GM23338 (cell line): ENCODE measurements at regions not wholly inside any gene's neighbourhood (a gene's known extent, or its start where the extent isn't known, plus 50 kb on each side); places are given as distances from the start of the nearest gene placed in this dataset.

Experiments used
- ATAC-seq: fragments of 200-7000 bp; cut with Tn5 transposase; 3 replicates; pipeline ENCODE4 v1.9.1; 2020
- DNase-seq: peaks from one replicate; pipeline ENCODE4 v3.0.0-alpha.2; 2015; ENCODE audit warnings: low spot score
- H2AFZ ChIP-seq: fragments of 200-600 bp; sonication (generic); 2 replicates; pipeline ENCODE4 v1.8.0; 2016; ENCODE audit warnings: antibody characterized with exemption, mild to moderate bottlenecking, moderate library complexity
- H3F3A ChIP-seq: fragments of 200-600 bp; sonication (generic); replicated peaks from 2 replicates; pipeline ENCODE4 v1.8.0; 2017; ENCODE audit warnings: antibody characterized with exemption, mixed run types, low read depth
- H3K27ac ChIP-seq: fragments of 200-600 bp; sonication (generic); 2 replicates; pipeline ENCODE4 v1.6.1; 2016; ENCODE audit warnings: low read depth
- H3K27me3 ChIP-seq: fragments of 200-600 bp; sonication (generic); 2 replicates; pipeline ENCODE4 v1.8.0; 2016; ENCODE audit warnings: mild to moderate bottlenecking, mixed run types, moderate library complexity; ENCODE audit not compliant: insufficient read depth
- H3K36me3 ChIP-seq: fragments of 200-600 bp; sonication (generic); 2 replicates; pipeline ENCODE4 v1.8.0; 2016; ENCODE audit warnings: mild to moderate bottlenecking; ENCODE audit not compliant: insufficient read depth
- H3K4me1 ChIP-seq: fragments of 200-600 bp; sonication (generic); 2 replicates; pipeline ENCODE4 v1.8.0; 2016; ENCODE audit warnings: mild to moderate bottlenecking, moderate library complexity; ENCODE audit not compliant: insufficient read depth
- H3K4me2 ChIP-seq: fragments of 200-600 bp; sonication (generic); 2 replicates; pipeline ENCODE4 v1.7.1; 2017; ENCODE audit warnings: mixed run types
- H3K4me3 ChIP-seq: fragments of 200-600 bp; sonication (generic); 2 replicates; pipeline ENCODE4 v1.6.1; 2016; ENCODE audit warnings: mixed run types
- H3K79me2 ChIP-seq: fragments of 200-600 bp; sonication (generic); replicated peaks from 2 replicates; pipeline ENCODE4 v1.8.0; 2017; ENCODE audit warnings: mild to moderate bottlenecking; ENCODE audit not compliant: insufficient read depth
- H3K9me2 ChIP-seq: fragments of 200-600 bp; sonication (generic); 2 replicates; pipeline ENCODE4 v1.8.0; 2017; ENCODE audit not compliant: insufficient read depth
- H4K20me1 ChIP-seq: fragments of 200-600 bp; sonication (generic); replicated peaks from 2 replicates; pipeline ENCODE4 v1.8.0; 2017; ENCODE audit warnings: mild to moderate bottlenecking; ENCODE audit not compliant: insufficient read depth
- H3K27ac Mint-ChIP-seq: 2 replicates; pipeline ENCODE4 v1.8.0; 2020; ENCODE audit warnings: inconsistent platforms, mild to moderate bottlenecking, moderate library complexity, mixed read lengths
- H3K27me3 Mint-ChIP-seq: 3 replicates; pipeline ENCODE4 v1.8.0; 2022; ENCODE audit warnings: low read depth, mild to moderate bottlenecking, moderate library complexity, mixed read lengths, inconsistent platforms; ENCODE audit not compliant: insufficient read depth, poor library complexity
- H3K36me3 Mint-ChIP-seq: 3 replicates; pipeline ENCODE4 v1.8.0; 2021; ENCODE audit warnings: low read depth, mild to moderate bottlenecking, inconsistent platforms, moderate library complexity, mixed read lengths
- H3K4me1 Mint-ChIP-seq: 3 replicates; pipeline ENCODE4 v1.8.0; 2020; ENCODE audit warnings: mild to moderate bottlenecking, inconsistent platforms, mixed read lengths
- H3K4me3 Mint-ChIP-seq: 3 replicates; pipeline ENCODE4 v1.8.0; 2021; ENCODE audit warnings: moderate library complexity, mild to moderate bottlenecking, inconsistent platforms, mixed read lengths
- H3K9me3 Mint-ChIP-seq: 3 replicates; pipeline ENCODE4 v1.8.0; 2020; ENCODE audit warnings: moderate library complexity, mild to moderate bottlenecking, inconsistent platforms, mixed read lengths
- CREB1 ChIP-seq: fragments of 250-450 bp; sonication (Bioruptor Pico); IDR thresholded peaks from 2 replicates; pipeline ENCODE4 v1.5.0; 2020; ENCODE audit warnings: low read depth, mild to moderate bottlenecking, moderate library complexity
- CTCF ChIP-seq, 2 experiments: fragments of 200-600 bp in 1 of 2; sonication (generic) in 1 of 2; conservative IDR thresholded peaks; 2 replicates each; pipeline versions ENCODE4 v1.5.1 to v1.6.1; 2016 to 2017; ENCODE audit warnings: antibody characterized with exemption in 2 of 2, low read depth in 2 of 2, mild to moderate bottlenecking in 2 of 2, moderate library complexity in 1 of 2
- ETS1 ChIP-seq: IDR thresholded peaks from 2 replicates; pipeline ENCODE4 v1.6.1; 2016; ENCODE audit warnings: antibody characterized with exemption
- EZH2 ChIP-seq: fragments of 200-600 bp; sonication (generic); IDR thresholded peaks from one replicate; pipeline ENCODE4 v1.8.0; 2017; ENCODE audit warnings: antibody characterized with exemption, mild to moderate bottlenecking, low read depth; ENCODE audit not compliant: unreplicated experiment
- EZH2phosphoT487 ChIP-seq: fragments of 200-600 bp; sonication (generic); IDR thresholded peaks from one replicate; pipeline ENCODE4 v1.8.1; 2018; ENCODE audit warnings: antibody characterized with exemption; ENCODE audit not compliant: unreplicated experiment
- JUNB ChIP-seq: IDR thresholded peaks from one replicate; pipeline ENCODE4 v1.6.1; 2016; ENCODE audit warnings: antibody characterized with exemption; ENCODE audit not compliant: unreplicated experiment
- NANOG ChIP-seq: IDR thresholded peaks from 2 replicates; pipeline ENCODE4 v1.6.1; 2016; ENCODE audit warnings: antibody characterized with exemption, borderline replicate concordance
- REST ChIP-seq: IDR thresholded peaks from one replicate; pipeline ENCODE4 v1.6.1; 2018; ENCODE audit warnings: antibody characterized with exemption; ENCODE audit not compliant: unreplicated experiment
- STAT1 ChIP-seq: IDR thresholded peaks from one replicate; pipeline ENCODE4 v1.6.1; 2016; ENCODE audit warnings: antibody characterized with exemption; ENCODE audit not compliant: unreplicated experiment
- ZNF462 ChIP-seq: fragments of 250-450 bp; sonication (Bioruptor Pico); IDR thresholded peaks from 2 replicates; pipeline ENCODE4 v1.5.0; 2020; ENCODE audit warnings: mild to moderate bottlenecking, moderate library complexity

- no peak for TF ChIP-seq CTCF (conservative IDR thresholded peaks at IDR 0.05; ENCODE audit: low read depth in 2 of 2)
Observed at GRCh38 chr4:100834616-100835015, 316.8 kb upstream of the EMCN start (continued).

- Histone ChIP-seq H3K27me3 (no peaks in the 10 kb centered on the region), H3K4me2 (no peak overlapping the region), H3K27ac (no peak overlapping the region), H3K4me1 (peaks cover 19% of the 10 kb centered on the region), H3K4me3 (no peak overlapping the region), H3K9me2 (peaks cover 6% of the 10 kb centered on the region; the same call in 1 of the 2 replicates), H3K36me3 (no peaks in the 10 kb centered on the region), H4K20me1 (no peaks in the 10 kb centered on the region), H2AFZ (no peak overlapping the region), H3K79me2 (no peaks in the 10 kb centered on the region), H3F3A (no peaks in the 10 kb centered on the region)
- ATAC-seq (no peak), DNase-seq (no peak)
- Mint-ChIP-seq H3K27ac (no peak overlapping the region), H3K4me3 (no peak overlapping the region), H3K27me3 (no peaks in the 10 kb centered on the region), H3K4me1 (peaks cover 14% of the 10 kb centered on the region), H3K9me3 (peaks cover 7% of the 10 kb centered on the region; the same call in 2 of the 3 replicates), H3K36me3 (peaks cover 3% of the 10 kb centered on the region; the same call in 1 of the 3 replicates)
- TF ChIP-seq ETS1 (no peak), STAT1 (no peak), NANOG (no peak), EZH2 (no peak), CTCF (conservative IDR thresholded peaks at IDR 0.05; ENCODE audit: low read depth in 2 of 2) (no peak), EZH2phosphoT487 (no peak), JUNB (no peak), CREB1 (no peak), REST (no peak), ZNF462 (no peak)
Observed at GRCh38 chr4:100833906-100834305, 316.1 kb upstream of the EMCN start.
